NCI-H345 (cell line): ENCODE measurements at regions not wholly inside any gene's neighbourhood (a gene's known extent, or its start where the extent isn't known, plus 50 kb on each side); places are given as distances from the start of the nearest gene placed in this dataset.
"Not testable (repeated sequence)": the region's sequence is repeated elsewhere in the genome, so short reads cannot be mapped to it uniquely, and the experiment has no call there.

Source experiments
- DNase-seq: peaks from one replicate; lab custom pipeline; 2025; lab: John Stamatoyannopoulos, UW

- DNase-seq: no peak
Measured at GRCh38 chr10:25867321-25867720, 66.7 kb upstream of the MYO3A start.

- DNase-seq: no peak
Measured at GRCh38 chr10:25869067-25869591, 64.9 kb upstream of the MYO3A start.

GRCh38 chr10:25869609-25870008, 64.4 kb upstream of the MYO3A start:
- no peak for DNase-seq

- not testable (repeated sequence) for DNase-seq
Measured at GRCh38 chr10:25874402-25874801, 59.6 kb upstream of the MYO3A start.

GRCh38 chr10:25875556-25876165, 58.4 kb upstream of the MYO3A start:
- peak; percentile 47 for DNase-seq

- no peak for DNase-seq
Measured at GRCh38 chr10:25877296-25877695, 56.7 kb upstream of the MYO3A start.
